Activated CD4-positive, alpha-beta T cell treated with anti-CD3 and anti-CD28 coated beads, Interleukin-2, amount 10 ng/mL, durations not matched to agents 24 days and 14 days (primary cell): ENCODE measurements at regions not wholly inside any gene's neighbourhood (a gene's known extent, or its start where the extent isn't known, plus 50 kb on each side); places are given as distances from the start of the nearest gene placed in this dataset.

Experiments used
- DNase-seq: peaks from one replicate; pipeline ENCODE4 v3.0.0; 2022
- H3K27ac Mint-ChIP-seq: one replicate; pipeline ENCODE4 v1.8.0; 2022; ENCODE audit warnings: mild to moderate bottlenecking, mixed read lengths
- H3K27me3 Mint-ChIP-seq: one replicate; pipeline ENCODE4 v1.8.0; 2022; ENCODE audit warnings: mixed read lengths
- H3K36me3 Mint-ChIP-seq: one replicate; pipeline ENCODE4 v1.8.0; 2022; ENCODE audit warnings: low read depth, mild to moderate bottlenecking, mixed read lengths
- H3K4me1 Mint-ChIP-seq: one replicate; pipeline ENCODE4 v1.8.0; 2021; ENCODE audit warnings: mixed read lengths
- H3K4me3 Mint-ChIP-seq: one replicate; pipeline ENCODE4 v1.8.0; 2022; ENCODE audit warnings: mild to moderate bottlenecking, moderate library complexity, mixed read lengths
- H3K9me3 Mint-ChIP-seq: one replicate; pipeline ENCODE4 v1.8.0; 2021; ENCODE audit warnings: mixed read lengths
- intact Hi-C: fragments of 100-400 bp; cut with micrococcal nuclease; formaldehyde crosslinking; loops from one replicate; pipeline ENCODE4 v1.15.1; 2023

DNA sequence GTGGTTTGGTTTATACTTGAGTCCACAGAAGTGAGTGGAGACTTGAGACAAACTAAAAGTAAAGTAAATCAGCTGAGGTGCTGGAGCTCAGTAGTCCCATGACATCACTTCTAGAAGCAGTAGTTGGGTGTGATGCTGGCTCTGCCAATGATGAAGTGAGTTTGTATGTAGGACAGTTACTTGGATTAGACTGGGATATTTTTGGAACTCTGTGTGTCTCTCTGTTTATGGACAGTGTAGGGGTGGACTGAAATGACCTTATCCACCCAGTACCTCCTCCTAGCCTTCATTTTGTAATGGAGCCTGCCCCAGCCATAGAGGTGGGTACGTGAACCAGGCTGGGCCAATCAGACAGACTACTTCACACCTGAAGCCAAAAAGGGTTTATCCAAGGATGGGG, 52.2 kb downstream of the POLR1D start:
- Mint-ChIP-seq H3K4me1 (no peaks in the 10 kb centered on the region), H3K27me3 (no peaks in the 10 kb centered on the region), H3K36me3 (no peaks in the 10 kb centered on the region), H3K4me3 (no peak overlapping the region), H3K27ac (no peak overlapping the region), H3K9me3 (no peaks in the 10 kb centered on the region)
- intact Hi-C loops, result no loop called here
- no peak for DNase-seq

DNA sequence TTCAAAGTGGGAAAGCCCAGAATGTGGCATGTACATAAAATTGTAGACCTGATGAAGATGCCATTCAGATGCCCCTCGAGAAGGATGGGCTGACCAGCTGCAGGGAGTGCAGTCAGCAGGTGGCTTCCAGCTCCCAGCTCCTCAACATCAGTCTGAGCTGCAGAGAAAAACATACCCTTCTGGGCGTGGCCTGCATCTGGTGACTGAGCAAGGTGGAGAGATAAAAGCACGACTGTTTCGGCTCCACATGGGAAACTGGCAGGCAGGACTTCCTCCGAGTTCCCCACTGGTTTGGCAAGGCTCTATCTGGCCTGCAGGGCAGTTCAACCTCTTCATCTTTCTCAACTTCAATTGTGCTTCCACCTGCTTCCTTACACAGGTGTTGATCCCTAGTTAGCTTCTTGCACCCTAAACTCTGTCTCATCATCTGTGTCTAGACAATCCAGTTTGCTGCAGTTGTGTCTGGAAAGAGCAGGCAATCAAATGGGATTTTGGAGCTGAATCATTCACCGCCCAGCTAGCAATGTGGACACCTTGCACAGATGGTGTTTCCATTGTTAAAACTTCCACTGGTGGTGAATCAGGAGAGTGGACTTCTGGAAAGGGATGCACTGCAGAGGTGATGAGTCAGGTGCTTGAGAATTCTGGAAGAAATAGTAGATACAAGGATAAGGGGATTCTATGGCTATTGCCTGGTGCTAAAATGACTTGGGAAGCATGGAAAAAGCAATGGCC, 56.8 kb downstream of the POLR1D start:
- intact Hi-C loops, result no loop called here
- Mint-ChIP-seq H3K4me1 (no peaks in the 10 kb centered on the region), H3K4me3 (no peak overlapping the region), H3K27me3 (peaks cover 18% of the 10 kb centered on the region), H3K36me3 (no peaks in the 10 kb centered on the region), H3K27ac (no peak overlapping the region), H3K9me3 (no peaks in the 10 kb centered on the region)
- DNase-seq, result no peak

DNA sequence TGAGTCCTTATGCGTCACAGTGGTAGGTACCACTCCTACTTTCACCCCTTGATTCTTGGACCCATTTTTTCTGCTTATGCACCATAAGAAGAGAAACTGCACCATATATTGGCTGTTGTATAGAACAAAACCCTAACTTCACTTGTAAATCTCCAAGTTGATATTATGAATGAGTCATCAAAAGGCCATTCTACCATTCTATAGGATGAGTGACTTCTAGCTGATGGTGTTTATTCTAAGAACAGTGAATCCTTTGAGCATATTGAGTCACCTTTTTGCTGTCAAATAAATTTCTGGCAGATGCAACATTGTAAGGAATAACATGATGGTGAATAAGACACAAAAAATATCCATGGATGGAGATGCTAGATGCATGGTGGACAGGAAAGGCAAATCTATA, 57.7 kb downstream of the POLR1D start:
- H3K27me3 Mint-ChIP-seq, result peaks cover 18% of the 10 kb centered on the region
- H3K4me3 Mint-ChIP-seq, result no peak overlapping the region
- intact Hi-C loops, result no loop called here

DNA sequence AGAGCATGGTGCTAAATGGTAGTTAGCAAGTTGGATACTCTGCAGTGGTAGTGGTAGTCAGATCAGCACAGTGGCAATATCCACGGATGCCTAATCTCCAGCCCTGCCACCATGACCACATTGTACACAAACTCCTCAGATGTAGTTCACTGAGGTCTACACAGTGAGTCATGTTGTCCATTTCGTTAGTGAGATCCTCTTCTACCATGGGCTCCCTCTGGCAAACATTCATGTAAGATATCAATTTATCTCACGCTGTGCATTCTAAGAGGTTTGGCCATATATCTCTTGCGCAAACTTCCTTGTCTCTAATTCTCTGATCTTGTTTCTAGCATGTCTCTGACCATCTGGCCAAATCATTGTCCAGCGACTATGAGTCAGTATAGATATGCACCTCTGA, 58.2 kb downstream of the POLR1D start:
- intact Hi-C loops, result no loop called here
- Mint-ChIP-seq H3K27me3 (peaks cover 18% of the 10 kb centered on the region), H3K9me3 (no peaks in the 10 kb centered on the region)

More for the DNA sequence above, 57.7 kb downstream of the POLR1D start:
- no peak overlapping the region for H3K27ac Mint-ChIP-seq
- no peaks in the 10 kb centered on the region for H3K9me3 Mint-ChIP-seq
- DNase-seq, result no peak
- H3K4me1 Mint-ChIP-seq, result no peaks in the 10 kb centered on the region
- no peaks in the 10 kb centered on the region for H3K36me3 Mint-ChIP-seq

DNA sequence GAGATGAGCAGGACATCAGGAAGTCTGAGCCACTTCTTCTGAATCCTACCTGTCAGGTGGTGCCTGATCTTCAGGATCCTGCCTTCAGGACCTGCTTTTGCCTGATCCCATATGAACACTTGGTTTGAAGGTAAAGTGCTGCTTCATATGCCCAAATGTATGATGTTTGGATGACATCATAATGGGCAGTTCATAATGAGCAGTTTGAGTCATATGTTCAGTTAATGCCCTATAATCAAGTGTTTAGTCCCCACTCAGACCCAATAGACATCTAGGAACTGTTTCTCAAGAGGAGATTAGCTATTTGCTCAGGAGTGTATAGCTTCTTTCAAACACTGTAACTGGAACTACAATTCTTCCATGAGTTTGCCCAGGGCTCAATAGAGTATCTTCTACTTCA, 58.8 kb downstream of the POLR1D start:
- Mint-ChIP-seq H3K4me3 (no peak overlapping the region), H3K9me3 (no peaks in the 10 kb centered on the region), H3K36me3 (no peaks in the 10 kb centered on the region), H3K4me1 (no peaks in the 10 kb centered on the region), H3K27me3 (peaks cover 19% of the 10 kb centered on the region), H3K27ac (no peak overlapping the region)
- intact Hi-C loops, result no loop called here
- DNase-seq, result no peak

More for the DNA sequence above, 58.2 kb downstream of the POLR1D start:
- H3K4me1 Mint-ChIP-seq, result no peaks in the 10 kb centered on the region
- H3K27ac Mint-ChIP-seq, result no peak overlapping the region
- no peak for DNase-seq
- no peaks in the 10 kb centered on the region for H3K36me3 Mint-ChIP-seq
- H3K4me3 Mint-ChIP-seq, result no peak overlapping the region

DNA sequence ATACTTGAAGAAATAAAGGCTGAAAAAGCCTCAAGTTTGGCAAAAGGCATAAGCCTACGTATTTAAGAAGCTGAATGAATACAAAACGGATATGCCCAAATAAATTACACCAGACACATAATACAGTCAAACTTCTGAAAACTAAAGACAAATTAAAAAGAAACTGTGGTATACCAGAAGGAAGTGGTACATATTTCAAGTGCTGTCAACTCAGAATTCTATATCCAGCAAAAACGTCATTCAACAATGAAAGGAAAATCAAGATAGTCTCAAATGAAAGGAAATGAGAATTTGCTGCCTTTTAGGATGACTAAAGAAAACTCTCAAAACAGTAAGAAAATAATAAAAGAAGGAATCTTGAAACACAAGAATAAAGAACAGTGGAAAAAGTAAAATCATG, 69.5 kb downstream of the POLR1D start:
- Mint-ChIP-seq H3K9me3 (peaks cover 16% of the 10 kb centered on the region), H3K27me3 (peaks cover 10% of the 10 kb centered on the region), H3K4me1 (no peaks in the 10 kb centered on the region), H3K36me3 (no peaks in the 10 kb centered on the region), H3K4me3 (no peak overlapping the region), H3K27ac (no peak overlapping the region)
- intact Hi-C loops, result no loop called here
- DNase-seq, result no peak

DNA sequence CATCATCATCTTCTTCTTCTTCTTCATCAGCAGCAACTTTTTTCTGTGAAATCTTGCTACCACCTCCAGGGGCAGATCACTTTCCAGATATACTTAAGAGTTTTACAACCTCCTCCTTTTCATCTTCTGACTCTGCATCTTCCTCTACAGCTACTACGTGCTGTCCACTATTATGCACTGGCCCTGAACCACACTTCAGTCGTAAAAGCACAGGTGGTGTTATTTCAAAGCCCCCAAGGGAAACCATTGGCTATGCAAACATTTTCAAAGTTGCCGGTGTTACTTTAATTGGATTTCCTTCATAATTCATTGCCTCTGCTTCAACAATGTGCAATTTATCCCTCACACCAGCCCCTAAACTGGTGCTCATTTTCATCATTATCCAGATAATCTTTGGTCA, 75.0 kb downstream of the POLR1D start:
- Mint-ChIP-seq H3K4me1 (no peaks in the 10 kb centered on the region), H3K27me3 (peaks cover 14% of the 10 kb centered on the region), H3K4me3 (no peak overlapping the region), H3K27ac (no peak overlapping the region), H3K9me3 (peaks cover 4% of the 10 kb centered on the region), H3K36me3 (no peaks in the 10 kb centered on the region)
- no peak for DNase-seq
- intact Hi-C loops, result no loop called here

DNA sequence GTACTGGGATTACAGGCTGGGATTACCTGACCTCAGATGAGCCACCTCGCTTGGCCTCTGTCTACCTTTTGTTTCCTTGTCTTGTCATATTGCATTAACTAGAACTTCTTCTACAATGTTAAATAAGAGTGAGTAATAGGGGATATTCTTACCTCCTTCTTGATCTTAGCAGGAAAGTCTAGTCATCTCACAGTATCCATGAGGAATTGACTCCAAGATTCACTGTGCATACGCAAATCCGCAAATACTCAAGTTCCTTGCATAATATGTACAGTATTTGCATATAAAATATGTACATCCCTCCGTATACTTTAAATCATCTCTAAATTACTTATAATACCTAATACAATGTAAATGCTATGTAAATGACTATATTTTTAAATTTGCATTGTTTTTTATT, 78.3 kb downstream of the POLR1D start:
- Mint-ChIP-seq H3K27me3 (peaks cover 19% of the 10 kb centered on the region), H3K27ac (no peak overlapping the region), H3K4me3 (no peak overlapping the region), H3K4me1 (peaks cover 5% of the 10 kb centered on the region), H3K36me3 (no peaks in the 10 kb centered on the region), H3K9me3 (peaks cover 14% of the 10 kb centered on the region)
- no peak for DNase-seq
- intact Hi-C loops, result no loop called here

DNA sequence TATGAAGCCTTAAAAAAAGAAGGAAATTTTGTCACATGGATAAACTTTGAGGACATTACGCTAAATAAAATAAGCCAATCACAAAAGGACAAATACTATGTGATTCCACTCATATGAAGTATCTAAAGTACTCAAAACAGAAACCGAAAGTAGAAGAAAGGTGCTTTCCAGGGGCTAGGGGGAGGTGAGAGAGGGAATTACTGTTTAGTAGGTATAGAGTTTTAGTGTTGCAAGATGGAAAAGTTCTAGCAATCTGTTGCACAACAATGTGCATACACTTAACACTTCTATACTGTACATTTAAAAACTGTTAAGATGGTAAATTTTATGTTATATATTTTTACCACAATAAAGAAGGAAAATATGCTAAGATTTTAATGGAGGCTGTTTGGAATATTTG, 83.0 kb downstream of the POLR1D start:
- peak; percentile 71 for DNase-seq
- intact Hi-C loops, result no loop called here
- H3K4me1 Mint-ChIP-seq, result peaks cover 5% of the 10 kb centered on the region
- H3K9me3 Mint-ChIP-seq, result peaks cover 25% of the 10 kb centered on the region
- H3K4me3 Mint-ChIP-seq, result no peak overlapping the region
- no peaks in the 10 kb centered on the region for H3K36me3 Mint-ChIP-seq
- H3K27me3 Mint-ChIP-seq, result peaks cover 22% of the 10 kb centered on the region
- no peak overlapping the region for H3K27ac Mint-ChIP-seq

DNA sequence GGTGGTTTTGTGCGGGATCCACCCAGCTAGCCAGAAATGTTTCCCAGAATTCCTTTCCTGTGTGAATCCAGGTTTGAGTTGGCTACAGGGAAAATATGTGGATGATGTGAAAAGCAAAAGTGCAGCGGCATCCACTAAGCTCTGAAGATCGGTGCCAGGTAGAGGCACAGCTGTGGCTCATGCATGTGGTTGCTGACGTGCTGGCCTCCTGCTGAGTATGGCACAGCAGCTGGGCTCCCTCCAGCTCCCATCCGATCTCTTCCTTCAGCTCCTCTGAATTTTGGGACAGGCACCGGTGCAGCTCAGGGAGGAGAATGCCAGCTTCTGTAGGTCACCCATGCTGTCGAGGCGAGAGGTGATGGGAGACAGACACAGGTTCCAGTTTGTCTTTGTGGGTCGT, 84.0 kb upstream of the GSX1 start:
- intact Hi-C loops, result no loop called here
- Mint-ChIP-seq H3K4me3 (no peak overlapping the region), H3K9me3 (peaks cover 17% of the 10 kb centered on the region), H3K36me3 (no peaks in the 10 kb centered on the region), H3K27me3 (peaks cover 20% of the 10 kb centered on the region), H3K4me1 (peaks cover 5% of the 10 kb centered on the region), H3K27ac (no peak overlapping the region)
- DNase-seq, result no peak

DNA sequence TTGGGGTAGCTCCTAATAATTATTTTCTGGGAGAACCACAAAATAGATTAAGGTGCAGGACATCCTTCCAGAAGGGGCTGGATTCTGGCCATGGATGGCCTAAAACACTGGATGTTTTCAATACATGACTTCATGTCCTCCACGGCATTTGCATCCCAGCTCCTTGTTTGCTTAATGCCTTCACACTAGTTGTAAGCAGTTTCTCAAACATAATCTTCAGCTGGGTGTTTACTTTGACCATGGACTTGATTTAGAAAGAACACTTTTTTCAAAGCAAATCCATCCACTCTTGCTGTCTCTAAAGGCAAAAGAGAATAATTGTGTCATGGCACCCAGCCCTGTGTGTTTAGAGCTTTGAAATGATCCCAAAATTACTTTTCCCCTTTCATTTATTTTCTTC, 82.5 kb upstream of the GSX1 start:
- DNase-seq, result no peak
- H3K27me3 Mint-ChIP-seq, result peaks cover 19% of the 10 kb centered on the region
- peaks cover 11% of the 10 kb centered on the region for H3K9me3 Mint-ChIP-seq
- no peaks in the 10 kb centered on the region for H3K36me3 Mint-ChIP-seq
- peaks cover under 1% of the 10 kb centered on the region for H3K4me1 Mint-ChIP-seq
- H3K27ac Mint-ChIP-seq, result no peak overlapping the region
- H3K4me3 Mint-ChIP-seq, result no peak overlapping the region
- intact Hi-C loops, result no loop called here

DNA sequence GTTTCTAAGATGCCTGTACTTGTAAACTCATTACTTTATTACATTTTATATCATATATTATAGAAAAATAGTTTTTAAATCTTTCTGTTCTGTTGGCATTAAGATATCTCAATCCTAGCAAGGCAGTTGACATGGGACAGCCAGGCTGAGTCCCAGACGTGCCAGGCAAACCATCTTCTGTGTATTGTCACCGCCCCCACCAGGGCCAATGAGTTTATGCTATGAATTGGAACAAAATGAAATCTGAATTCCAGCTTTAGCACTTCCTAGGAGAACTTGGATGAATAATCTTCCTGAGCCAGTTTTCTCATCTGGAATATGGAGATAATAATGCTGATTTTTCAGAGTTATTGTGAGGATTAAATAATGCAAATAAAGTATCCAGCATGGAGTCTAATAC, 79.9 kb upstream of the GSX1 start:
- intact Hi-C loops, result no loop called here
- H3K27me3 Mint-ChIP-seq, result peaks cover 14% of the 10 kb centered on the region

DNA sequence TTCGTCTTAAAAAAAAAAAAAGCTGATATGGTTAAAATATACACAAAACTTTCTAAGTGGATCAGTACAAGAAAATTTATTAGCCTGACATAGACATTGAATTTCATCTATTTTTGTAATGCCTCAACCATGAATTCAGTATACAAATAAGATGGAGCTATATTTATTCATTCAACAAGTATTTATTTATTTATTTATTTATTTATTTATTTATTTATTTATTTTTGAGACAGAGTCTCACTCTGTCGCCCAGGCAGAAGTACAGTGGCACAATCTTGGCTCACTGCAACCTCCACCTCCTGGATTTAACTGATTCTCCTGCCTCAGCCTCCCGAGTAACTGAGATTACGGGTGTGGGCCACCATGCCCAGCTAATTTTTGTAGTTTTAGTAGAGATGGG, 78.5 kb upstream of the GSX1 start:
- Mint-ChIP-seq H3K4me3 (no peak overlapping the region), H3K36me3 (no peaks in the 10 kb centered on the region), H3K27ac (no peak overlapping the region), H3K27me3 (peaks cover 8% of the 10 kb centered on the region), H3K4me1 (no peaks in the 10 kb centered on the region), H3K9me3 (no peaks in the 10 kb centered on the region)
- no peak for DNase-seq
- intact Hi-C loops, result no loop called here

More for the DNA sequence above, 79.9 kb upstream of the GSX1 start:
- Mint-ChIP-seq H3K9me3 (peaks cover 1% of the 10 kb centered on the region), H3K4me3 (no peak overlapping the region), H3K4me1 (no peaks in the 10 kb centered on the region), H3K36me3 (no peaks in the 10 kb centered on the region), H3K27ac (no peak overlapping the region)
- DNase-seq, result peak; percentile 63

DNA sequence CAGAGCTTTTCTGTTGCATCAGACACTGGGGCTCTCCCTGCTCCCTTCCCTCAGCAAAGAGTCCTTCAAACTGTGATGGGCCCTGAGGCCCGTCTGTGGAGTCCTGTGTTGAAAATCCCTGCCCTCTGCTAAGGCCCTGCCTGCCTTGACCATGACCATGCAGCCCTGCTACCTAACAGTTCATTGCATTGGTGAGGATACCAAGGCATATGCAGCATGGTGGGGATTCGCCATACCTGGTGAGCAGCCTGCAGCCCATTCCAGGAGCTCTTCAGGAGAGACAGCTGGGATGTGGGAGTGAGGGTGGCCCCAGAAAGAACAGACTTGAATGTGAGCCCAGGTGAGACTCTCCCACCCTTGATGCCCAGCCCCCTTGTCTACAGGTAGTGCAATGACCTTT, 70.6 kb upstream of the GSX1 start:
- Mint-ChIP-seq H3K4me1 (no peaks in the 10 kb centered on the region), H3K36me3 (no peaks in the 10 kb centered on the region), H3K27ac (no peak overlapping the region), H3K27me3 (peaks cover 6% of the 10 kb centered on the region), H3K9me3 (no peaks in the 10 kb centered on the region), H3K4me3 (no peak overlapping the region)
- no peak for DNase-seq
- intact Hi-C loops, result no loop called here

DNA sequence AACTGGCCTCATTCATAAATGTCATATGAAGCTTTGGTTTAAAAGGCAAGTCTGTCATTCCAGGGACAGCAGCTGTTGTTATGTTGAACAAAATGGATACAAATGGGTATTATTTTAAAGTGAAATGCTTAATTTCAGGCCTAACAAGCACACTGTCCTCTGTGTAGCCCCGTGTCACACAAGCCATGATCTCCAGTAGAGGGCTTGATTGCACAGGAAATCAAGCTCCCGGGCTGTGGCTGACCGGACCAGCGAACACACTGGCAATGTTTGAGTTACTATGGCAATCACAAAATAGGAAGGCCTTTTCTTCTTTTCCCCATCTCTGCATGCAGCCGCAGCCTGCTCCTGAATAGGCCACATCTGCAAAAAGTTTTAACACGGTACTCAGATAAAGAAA, 64.0 kb upstream of the GSX1 start:
- H3K4me3 Mint-ChIP-seq, result no peak overlapping the region
- H3K27ac Mint-ChIP-seq, result no peak overlapping the region
- H3K36me3 Mint-ChIP-seq, result no peaks in the 10 kb centered on the region
- no peaks in the 10 kb centered on the region for H3K9me3 Mint-ChIP-seq
- H3K4me1 Mint-ChIP-seq, result peaks cover 5% of the 10 kb centered on the region
- intact Hi-C loops, result no loop called here
- peaks cover 4% of the 10 kb centered on the region for H3K27me3 Mint-ChIP-seq
- no peak for DNase-seq
